ENCODE measurements at regions not wholly inside any gene's neighbourhood (a gene's known extent, or its start where the extent isn't known, plus 50 kb on each side); places are given as distances from the start of the nearest gene placed in this dataset.

- H3K4me2 ChIP-seq (replicated peaks; ENCODE audit: low read depth, low read length, poor library complexity, severe bottlenecking): no peak overlapping the region
- POLR2A ChIA-PET: no interaction called here
- H3K9me3 ChIP-seq (ENCODE audit: control extremely low read depth in 1 of 3, control insufficient read depth in 2 of 3, insufficient read depth in 1 of 3, low read length in 2 of 3): no peaks in the 10 kb centered on the region
- TF ChIP-seq EZH2 (IDR thresholded peaks at IDR 0.05; ENCODE audit: borderline replicate concordance, insufficient read depth, low read depth, low read length, poor library complexity, severe bottlenecking) (no peak), CTCF (IDR thresholded peaks at IDR 0.05) (no peak)
- no peaks in the 10 kb centered on the region for H3K36me3 ChIP-seq (replicated peaks in 1 of 2; ENCODE audit: control extremely low read depth in 1 of 2, control insufficient read depth in 1 of 2, extremely low read depth in 1 of 2, insufficient read depth in 2 of 2, low read length in 1 of 2)
- no peaks in the 10 kb centered on the region for H3K27me3 Mint-ChIP-seq
- no peaks in the 10 kb centered on the region for H3K27me3 ChIP-seq (replicated peaks in 1 of 4; ENCODE audit: control extremely low read depth in 1 of 4, control insufficient read depth in 3 of 4, insufficient read depth in 4 of 4, low read length in 3 of 4)
- H3K27ac ChIP-seq (ENCODE audit: low read length in 2 of 2): no peak overlapping the region
- H3K9me3 Mint-ChIP-seq (ENCODE audit: insufficient read depth): no peaks in the 10 kb centered on the region
- ATAC-seq (ENCODE audit: low read depth) (no peak), DNase-seq (no peak)
- no peaks in the 10 kb centered on the region for H4K20me1 ChIP-seq (ENCODE audit: control insufficient read depth, insufficient read depth, low read length, poor library complexity, severe bottlenecking)
- H3K9ac ChIP-seq (ENCODE audit: low read length): no peak overlapping the region
- CTCF ChIA-PET: interaction anchor here (0.7 kb wide), 1 partner anchor 462 kb away, joined by 3 read pairs; no protein-coding TSS in a partner anchor
- intact Hi-C loops (cut with micrococcal nuclease): no loop called here
- no peak overlapping the region for H3K27ac Mint-ChIP-seq
- no peaks in the 10 kb centered on the region for H3K4me1 Mint-ChIP-seq
- H3K4me3 Mint-ChIP-seq: no peak overlapping the region
- H3K79me2 ChIP-seq (ENCODE audit: control insufficient read depth, insufficient read depth, low read length): no peaks in the 10 kb centered on the region
- H3K4me1 ChIP-seq (ENCODE audit: control insufficient read depth in 2 of 2, insufficient read depth in 2 of 2, low read length in 2 of 2): no peaks in the 10 kb centered on the region
- H2AFZ ChIP-seq (ENCODE audit: insufficient read depth, low read depth, low read length, poor library complexity, severe bottlenecking): no peak overlapping the region
- H3K4me3 ChIP-seq (ENCODE audit: control extremely low read depth in 1 of 5, extremely low read depth in 1 of 5, insufficient read depth in 1 of 5, low read depth in 2 of 5, low read length in 4 of 5): no peak overlapping the region
Observed at GRCh38 chr9:108244686-108245085, 611.1 kb downstream of the ACTL7B start.

DNA sequence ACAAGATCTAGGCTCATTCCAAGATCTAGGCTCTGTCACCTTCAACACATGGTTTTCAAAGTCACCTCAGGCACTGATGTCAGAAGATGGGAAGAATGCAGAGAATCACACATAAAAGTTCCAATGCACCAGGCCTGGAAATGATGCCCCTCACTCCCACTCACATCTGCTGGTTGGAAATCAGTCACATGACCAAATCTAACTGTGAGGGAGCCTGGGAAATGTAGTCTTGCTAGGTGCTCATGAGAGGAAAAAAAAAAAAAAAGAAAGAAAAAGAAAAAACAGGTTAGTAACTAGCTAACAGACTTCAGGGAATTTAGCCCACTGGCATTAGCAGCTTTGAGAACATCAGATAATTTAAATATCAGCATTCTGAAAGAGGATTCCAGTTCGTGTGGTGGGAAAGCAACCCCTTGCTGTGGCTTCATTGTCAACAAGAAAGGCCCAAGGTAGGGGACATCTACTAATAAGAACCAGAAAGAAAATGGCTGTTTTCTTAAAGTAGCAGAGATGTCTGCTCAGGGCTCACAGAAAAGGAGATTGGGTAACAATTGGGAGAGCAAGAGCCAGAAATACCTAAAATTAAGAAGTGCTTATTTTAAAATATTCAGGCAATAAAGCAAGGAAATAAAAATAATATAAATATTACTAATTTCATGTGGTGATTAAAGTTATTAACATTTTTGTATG, 614.3 kb downstream of the ACTL7B start:
- ChIA-PET CTCF (no interaction called here), POLR2A (no interaction called here)
- Mint-ChIP-seq H3K9me3 (ENCODE audit: insufficient read depth) (peaks cover 3% of the 10 kb centered on the region), H3K4me3 (no peak overlapping the region), H3K27me3 (no peaks in the 10 kb centered on the region), H3K27ac (no peak overlapping the region), H3K4me1 (no peaks in the 10 kb centered on the region)
- Histone ChIP-seq H3K79me2 (ENCODE audit: control insufficient read depth, insufficient read depth, low read length) (no peaks in the 10 kb centered on the region), H3K27me3 (replicated peaks in 1 of 4; ENCODE audit: control extremely low read depth in 1 of 4, control insufficient read depth in 3 of 4, insufficient read depth in 4 of 4, low read length in 3 of 4) (no peaks in the 10 kb centered on the region), H3K36me3 (replicated peaks in 1 of 2; ENCODE audit: control extremely low read depth in 1 of 2, control insufficient read depth in 1 of 2, extremely low read depth in 1 of 2, insufficient read depth in 2 of 2, low read length in 1 of 2) (no peaks in the 10 kb centered on the region), H3K9me3 (ENCODE audit: control extremely low read depth in 1 of 3, control insufficient read depth in 2 of 3, insufficient read depth in 1 of 3, low read length in 2 of 3) (no peaks in the 10 kb centered on the region), H3K4me1 (ENCODE audit: control insufficient read depth in 2 of 2, insufficient read depth in 2 of 2, low read length in 2 of 2) (no peaks in the 10 kb centered on the region), H2AFZ (ENCODE audit: insufficient read depth, low read depth, low read length, poor library complexity, severe bottlenecking) (no peak overlapping the region), H3K27ac (ENCODE audit: low read length in 2 of 2) (no peak overlapping the region), H3K4me3 (ENCODE audit: control extremely low read depth in 1 of 5, extremely low read depth in 1 of 5, insufficient read depth in 1 of 5, low read depth in 2 of 5, low read length in 4 of 5) (no peak overlapping the region), H3K4me2 (replicated peaks; ENCODE audit: low read depth, low read length, poor library complexity, severe bottlenecking) (no peak overlapping the region), H4K20me1 (ENCODE audit: control insufficient read depth, insufficient read depth, low read length, poor library complexity, severe bottlenecking) (no peaks in the 10 kb centered on the region), H3K9ac (ENCODE audit: low read length) (no peak overlapping the region)
- ATAC-seq (ENCODE audit: low read depth) (no peak), DNase-seq (no peak)
- WGBS (ENCODE audit: insufficient coverage): no CpG with 5 or more reads among the region's 1 CpG
- intact Hi-C loops (cut with micrococcal nuclease): no loop called here
- TF ChIP-seq CTCF (IDR thresholded peaks at IDR 0.05) (no peak), EZH2 (IDR thresholded peaks at IDR 0.05; ENCODE audit: borderline replicate concordance, insufficient read depth, low read depth, low read length, poor library complexity, severe bottlenecking) (no peak)

All from B cell (primary cell).